SKM-1 (cell line): ENCODE measurements at regions not wholly inside any gene's neighbourhood (a gene's known extent, or its start where the extent isn't known, plus 50 kb on each side); places are given as distances from the start of the nearest gene placed in this dataset.

Source experiments
- DNase-seq: peaks from one replicate; lab custom pipeline; 2025; ENCODE audit not compliant: unreplicated experiment; lab: John Stamatoyannopoulos, UW

DNA sequence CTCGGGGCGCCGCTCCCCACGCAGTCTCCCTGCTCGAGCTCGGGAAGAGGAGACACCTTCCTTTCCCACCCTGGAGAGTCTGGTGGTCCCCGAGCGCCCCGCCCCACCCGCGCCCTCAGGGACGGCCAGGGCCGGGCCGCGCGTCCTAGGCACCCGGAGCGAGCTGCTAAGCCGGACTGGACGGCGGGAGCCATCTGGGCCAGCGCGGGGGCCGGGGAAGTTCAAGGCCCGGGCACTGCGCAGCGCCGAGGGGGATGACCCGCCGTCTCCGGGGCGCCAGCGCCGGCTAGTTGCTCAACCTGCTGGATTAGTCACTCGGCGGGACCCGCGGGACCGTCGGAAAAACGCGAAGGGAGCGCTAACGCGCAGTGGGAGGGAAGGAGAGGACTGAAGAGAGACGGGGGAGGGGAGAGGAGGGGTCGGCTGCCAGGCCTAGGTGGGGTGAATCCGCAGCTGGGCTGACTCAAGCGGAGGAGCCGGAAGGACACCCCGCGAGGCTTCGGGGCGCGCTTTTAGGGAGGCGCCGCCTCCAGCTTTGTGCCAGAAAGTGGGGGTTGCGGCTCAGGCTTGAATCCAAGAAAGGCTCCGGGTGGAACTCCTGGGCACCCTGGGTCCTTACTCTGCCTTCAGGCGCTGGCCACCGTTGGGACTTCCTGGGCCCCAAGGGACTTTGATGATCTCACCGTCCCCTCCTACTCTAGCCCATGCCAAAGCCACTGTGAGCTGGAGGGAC, 75.7 kb upstream of the FOXP4 start:
- no peak for DNase-seq

DNA sequence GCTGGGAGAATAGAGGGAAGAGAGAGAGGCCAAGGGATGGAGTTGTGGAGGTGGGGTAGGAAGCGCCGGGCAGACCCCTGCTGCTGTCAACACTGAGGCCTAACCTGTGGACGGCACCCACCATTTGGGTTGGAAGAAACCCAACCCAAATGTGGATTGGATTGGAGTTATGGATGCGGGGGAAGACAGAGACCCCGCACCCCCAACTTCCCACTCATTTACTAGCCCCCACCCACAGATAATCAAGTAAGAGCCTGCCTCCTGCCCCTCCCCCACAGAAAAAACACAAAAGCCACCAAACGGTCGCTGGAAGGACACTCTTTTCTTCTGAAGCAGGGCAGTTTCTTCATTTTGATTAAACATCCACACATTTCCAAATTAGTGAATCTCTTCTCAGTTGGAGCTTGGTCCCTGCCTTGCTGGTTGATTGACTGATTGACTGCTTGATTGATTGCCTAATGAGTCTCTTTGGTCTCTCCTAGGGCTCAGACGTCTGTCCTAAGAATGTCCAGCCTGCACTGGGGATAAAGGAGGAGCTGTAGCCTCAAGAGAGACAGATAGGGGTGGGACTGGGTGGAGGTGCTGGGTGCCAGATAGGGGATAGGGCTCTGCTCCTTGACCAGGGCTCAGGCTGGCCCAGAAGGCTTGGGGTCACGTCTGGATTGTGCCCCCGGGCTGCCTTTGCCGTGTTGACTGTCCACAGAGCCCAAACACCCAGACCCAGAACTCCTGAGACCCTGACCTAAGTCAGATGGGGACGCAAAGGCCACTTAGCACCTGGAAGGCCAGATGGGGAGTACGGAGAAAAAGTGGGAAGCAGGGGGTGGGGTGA, 74.9 kb upstream of the FOXP4 start:
- no peak for DNase-seq

DNA sequence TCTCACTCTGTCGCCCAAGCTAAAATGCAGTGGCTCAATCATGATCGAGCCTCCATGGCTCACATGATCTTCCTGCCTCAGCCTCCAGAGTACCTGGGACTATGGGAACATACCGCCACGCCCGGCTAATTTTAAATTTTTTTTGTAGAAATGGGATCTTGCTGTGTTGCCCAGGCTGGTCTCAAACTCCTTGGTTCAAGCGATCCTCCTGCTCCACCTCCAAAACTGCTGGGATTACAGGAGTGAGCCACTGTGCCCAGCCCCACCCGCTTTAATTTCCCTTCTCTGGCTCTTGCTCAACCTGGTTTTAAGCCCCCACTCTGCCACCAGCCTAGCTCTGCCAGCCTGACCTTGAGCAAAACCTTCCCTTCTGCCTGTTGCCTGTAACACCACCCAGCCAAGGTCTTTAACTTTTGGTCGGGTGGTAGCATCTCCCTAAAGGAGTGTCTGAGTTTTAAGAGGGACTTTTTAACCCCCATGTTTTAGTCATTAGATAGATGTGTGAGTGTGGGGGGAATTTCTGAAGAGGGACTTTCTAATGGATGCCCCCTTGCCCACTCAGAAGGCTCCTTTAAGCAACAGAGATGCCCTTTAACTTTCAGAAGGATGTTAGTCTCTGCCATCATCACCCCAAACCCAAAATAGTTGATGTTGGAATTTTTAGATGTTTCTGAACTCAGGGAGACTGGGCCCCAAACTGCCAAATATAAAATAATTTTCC, 71.8 kb upstream of the FOXP4 start:
- DNase-seq = no peak

DNA sequence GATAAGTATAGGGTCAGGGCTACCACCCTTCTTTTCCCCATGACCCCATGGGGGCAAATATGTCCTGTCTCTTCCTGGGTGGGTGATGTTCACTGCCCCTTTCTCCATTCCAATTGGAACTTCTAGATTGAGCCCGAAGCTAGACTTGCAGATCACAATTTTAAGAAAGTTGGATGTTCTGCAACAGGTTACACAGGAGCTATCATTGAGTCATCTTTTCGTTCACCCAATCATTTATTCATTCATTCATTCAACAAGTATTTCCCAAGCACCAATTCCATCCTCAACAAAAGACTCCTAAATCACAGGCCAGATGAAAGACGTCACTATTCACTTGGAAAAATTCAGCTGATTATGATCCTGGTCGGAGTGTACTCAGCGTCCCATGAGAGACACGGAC, 71.0 kb upstream of the FOXP4 start:
- DNase-seq = no peak

DNA sequence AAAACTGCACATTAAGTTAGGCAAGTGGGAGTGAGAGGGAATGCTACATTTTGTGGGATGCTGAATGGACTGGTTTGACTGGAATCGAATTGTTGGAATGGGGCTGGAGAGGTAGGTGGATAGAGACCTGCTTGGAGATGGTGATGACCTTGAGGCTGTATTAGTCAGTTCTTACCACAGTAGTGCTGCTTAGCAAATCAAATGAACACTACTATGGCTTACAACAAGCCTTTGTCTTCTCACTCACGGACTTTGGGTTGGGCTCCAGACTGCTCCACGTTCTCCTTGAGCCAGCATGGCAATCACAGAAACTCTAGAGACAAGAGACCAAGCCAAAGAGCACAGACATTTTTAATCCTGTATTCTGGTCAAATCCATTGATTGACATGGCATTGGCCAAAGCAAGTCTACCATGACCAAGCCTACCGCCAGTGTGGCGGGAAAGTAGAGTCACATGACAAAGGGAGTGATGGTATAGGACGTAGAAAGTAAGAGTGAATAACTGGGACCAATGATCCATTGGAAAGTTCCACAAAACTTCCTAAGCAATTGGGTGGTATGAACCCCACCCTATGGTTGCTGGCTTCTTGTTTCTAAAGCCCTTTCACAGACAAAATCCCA, 70.3 kb upstream of the FOXP4 start:
- no peak for DNase-seq

DNA sequence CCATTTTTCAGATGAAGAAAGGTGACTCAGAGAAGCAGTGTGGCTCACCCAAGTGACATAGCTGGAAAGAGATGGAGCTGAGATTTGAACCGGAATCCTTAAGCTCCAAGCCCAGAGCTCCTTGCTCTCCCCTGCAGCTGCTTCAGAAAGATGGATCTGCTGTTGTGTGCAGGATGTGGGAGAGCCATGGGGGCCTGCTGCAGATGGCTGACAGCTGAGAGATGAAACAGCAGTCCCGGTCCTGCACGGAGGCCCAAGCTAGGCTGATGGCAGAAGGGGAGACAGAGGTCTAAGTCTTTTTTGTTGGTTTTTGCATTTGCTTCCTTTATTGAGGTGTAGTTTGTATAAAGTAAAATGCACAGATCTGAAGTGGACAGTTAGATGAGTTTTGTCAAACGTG, 69.8 kb upstream of the FOXP4 start:
- no peak for DNase-seq

GRCh38 chr6:41477572-41477971, 68.6 kb upstream of the FOXP4 start:
- no peak for DNase-seq

GRCh38 chr6:41483943-41484342, 62.2 kb upstream of the FOXP4 start:
- DNase-seq = no peak

DNA sequence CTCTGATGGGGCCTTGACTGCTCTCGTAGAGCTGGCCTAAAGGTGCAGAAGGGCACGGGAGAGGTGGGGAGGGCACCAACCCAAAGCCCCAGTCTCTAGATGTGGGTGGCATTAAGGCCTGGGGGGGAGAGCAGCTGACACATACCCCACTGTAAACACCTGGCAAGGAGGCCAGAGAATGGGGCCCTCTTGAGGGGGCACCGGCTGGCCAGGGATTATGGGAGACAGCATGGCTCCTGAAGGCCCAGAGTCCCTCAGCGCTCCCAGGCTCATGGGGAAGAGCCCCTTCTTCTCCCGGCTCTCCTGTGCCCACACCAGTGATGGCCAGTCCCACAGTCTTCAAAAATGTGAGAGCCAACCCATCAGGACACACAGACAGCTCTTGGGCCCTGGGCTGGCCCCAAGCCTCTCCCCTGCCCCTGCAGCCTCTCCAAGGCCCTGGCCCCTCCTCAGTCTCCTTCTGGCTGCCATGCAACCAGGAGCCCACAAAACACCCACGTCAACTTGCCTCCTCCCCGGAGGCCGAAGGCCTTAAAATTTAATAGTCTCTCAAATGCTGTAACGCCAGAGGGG, 58.2 kb upstream of the FOXP4 start:
- DNase-seq = no peak

GRCh38 chr6:41488433-41489119, 57.6 kb upstream of the FOXP4 start:
- DNase-seq = no peak

DNA sequence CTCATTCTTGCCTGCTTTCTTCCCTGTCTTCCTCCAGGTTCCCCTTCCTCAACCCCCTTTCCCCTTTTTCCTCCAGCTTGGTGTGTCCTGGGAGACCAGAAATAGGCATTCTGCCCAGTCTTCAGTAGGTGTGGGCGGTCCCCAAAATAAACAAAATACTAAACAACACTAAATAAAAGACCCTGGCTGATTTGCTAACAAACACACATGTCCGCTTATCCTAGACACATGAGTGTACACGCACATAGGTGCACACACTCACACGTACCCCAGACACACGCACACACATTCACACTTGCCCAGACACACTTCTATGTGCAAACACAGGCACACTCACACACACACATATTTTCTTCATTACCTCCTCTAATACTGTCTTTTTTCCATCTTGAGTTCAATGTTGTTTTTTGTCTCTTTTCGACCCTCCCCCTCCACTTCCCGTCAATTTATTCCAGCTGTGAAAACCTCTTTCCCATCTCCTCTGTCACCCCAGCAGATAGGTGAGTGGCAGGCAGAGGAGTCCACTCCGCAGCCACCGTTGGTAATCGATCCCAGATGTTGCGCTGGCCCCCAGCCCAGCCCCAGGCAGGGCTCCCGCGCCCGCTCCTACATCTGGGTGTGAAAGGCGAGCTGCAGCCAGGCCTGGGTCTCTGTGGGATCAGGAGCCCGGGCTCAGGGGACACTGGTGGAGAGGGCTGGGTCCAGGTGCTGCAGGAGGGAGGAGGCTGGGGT, 56.9 kb upstream of the FOXP4 start:
- DNase-seq = no peak

DNA sequence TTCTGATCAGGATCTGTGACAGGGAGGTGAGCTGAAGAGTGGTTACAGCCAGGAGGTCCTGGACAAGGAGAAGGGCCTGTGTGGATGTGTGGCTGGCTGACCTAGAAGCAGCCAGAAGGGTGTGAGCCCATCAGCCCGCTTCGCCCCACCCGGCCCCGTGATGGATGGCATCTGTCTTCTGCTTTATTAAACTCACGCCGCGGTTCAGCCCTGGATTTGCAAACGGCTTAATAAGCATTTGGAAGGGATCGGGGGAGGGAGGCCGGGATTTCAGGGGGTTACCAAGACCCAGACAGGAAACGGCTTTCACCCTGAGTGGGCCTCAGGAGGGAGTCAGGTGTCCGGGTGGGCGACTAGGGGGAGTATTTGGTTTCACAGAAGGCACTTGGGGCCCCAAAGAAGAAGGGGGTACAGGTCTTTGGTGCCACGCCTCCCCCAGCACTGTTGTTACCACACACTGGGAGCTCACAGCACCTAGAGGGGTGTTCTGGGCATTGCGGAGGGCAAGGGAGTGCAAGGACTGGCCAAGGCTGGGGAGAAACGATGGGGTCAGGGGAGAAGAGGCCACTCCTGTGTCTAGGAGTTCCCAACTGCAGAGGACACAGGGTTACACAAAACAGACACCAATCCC, 53.8 kb upstream of the FOXP4 start:
- peak; percentile 16 for DNase-seq

- no peak for DNase-seq
These were observed 51.7 kb upstream of the FOXP4 start for GRCh38 chr6:41494212-41495110.
